ENCODE measurements at regions not wholly inside any gene's neighbourhood (a gene's known extent, or its start where the extent isn't known, plus 50 kb on each side); places are given as distances from the start of the nearest gene placed in this dataset.

DNA sequence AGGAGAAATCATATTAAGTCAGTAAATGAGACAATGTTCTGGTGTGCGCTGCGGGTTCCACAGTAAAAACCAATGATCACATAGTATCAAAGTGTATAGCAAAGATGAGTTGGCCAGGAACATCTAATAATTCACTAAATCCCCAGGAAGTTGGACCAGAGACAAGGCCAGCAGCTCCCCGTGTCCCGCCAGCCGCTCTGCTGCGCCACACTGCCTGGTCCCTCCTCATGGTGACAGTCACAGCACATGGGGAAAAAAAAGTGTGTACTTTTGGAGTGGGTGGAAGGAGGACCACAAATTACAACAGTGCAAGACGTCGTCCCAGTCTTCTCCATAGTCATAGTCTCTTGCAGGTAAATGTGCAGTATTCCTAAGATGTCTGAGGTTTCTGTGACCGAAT lies 239.0 kb upstream of the RNF32 start:
- TF ChIP-seq, protein P1, sequence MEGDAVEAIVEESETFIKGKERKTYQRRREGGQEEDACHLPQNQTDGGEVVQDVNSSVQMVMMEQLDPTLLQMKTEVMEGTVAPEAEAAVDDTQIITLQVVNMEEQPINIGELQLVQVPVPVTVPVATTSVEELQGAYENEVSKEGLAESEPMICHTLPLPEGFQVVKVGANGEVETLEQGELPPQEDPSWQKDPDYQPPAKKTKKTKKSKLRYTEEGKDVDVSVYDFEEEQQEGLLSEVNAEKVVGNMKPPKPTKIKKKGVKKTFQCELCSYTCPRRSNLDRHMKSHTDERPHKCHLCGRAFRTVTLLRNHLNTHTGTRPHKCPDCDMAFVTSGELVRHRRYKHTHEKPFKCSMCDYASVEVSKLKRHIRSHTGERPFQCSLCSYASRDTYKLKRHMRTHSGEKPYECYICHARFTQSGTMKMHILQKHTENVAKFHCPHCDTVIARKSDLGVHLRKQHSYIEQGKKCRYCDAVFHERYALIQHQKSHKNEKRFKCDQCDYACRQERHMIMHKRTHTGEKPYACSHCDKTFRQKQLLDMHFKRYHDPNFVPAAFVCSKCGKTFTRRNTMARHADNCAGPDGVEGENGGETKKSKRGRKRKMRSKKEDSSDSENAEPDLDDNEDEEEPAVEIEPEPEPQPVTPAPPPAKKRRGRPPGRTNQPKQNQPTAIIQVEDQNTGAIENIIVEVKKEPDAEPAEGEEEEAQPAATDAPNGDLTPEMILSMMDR (conservative IDR thresholded peaks at IDR 0.05; ENCODE audit: low read depth in 2 of 2), result no peak
- no peak for TF ChIP-seq STAT1 (IDR thresholded peaks at IDR 0.05; ENCODE audit: unreplicated experiment)

Data from GM23338 (cell line).